ENCODE measurements at regions not wholly inside any gene's neighbourhood (a gene's known extent, or its start where the extent isn't known, plus 50 kb on each side); places are given as distances from the start of the nearest gene placed in this dataset.

DNA sequence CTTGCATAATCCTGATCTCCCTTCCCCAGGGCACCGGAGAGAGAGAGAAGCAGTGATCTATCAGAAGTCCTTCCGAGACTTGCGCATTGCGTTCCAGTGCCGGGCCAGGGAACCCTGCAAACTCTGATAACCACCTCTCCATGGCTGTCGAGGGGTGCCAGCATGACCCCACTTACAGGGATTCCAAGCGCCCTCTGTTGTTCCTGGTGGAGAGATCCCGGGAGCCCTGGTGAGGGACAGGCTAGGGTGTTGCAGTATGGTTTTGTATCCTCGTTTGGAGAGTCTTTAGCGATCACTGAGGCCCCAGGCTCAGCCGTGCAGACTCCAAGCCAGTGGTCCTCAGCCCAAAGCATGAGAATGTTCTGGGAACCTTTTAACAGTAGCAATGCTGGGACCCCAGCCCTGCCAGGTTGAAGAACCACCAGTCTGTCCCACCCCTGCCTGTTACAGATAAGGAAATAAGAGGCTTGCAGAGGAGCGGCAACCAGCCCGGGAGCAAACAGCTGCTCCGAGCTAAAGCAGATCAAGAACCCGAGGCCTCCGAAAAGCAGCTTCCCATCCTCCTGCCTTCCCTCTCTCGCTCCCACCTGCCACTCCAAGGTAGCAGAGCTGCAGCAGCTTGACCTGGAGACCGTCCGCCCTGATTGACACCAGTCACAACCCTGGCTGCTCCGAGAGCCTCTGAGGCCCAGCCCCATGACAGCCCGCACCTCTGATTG, 150.3 kb upstream of the RPL38 start:
- no peak for DNase-seq (ENCODE audit: low read depth)

DNA sequence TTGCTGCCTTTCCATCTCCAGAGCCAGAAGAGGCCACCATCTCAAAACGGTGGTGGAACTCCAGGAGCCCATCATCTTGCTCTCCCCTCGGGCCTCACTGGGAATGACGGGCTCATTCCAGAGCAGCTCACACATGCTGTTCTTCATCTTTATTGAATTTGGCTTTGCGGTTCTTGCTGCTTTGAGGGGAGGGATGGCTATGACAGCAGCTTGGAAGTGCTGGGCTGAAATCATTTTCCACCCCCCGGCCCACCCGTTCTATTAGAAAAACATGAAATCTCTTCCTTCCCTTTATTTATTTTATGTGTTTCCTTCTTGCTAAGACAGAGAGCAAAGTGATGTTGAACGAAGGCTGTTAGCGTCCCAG, 149.8 kb upstream of the RPL38 start:
- DNase-seq (ENCODE audit: low read depth) = no peak

DNA sequence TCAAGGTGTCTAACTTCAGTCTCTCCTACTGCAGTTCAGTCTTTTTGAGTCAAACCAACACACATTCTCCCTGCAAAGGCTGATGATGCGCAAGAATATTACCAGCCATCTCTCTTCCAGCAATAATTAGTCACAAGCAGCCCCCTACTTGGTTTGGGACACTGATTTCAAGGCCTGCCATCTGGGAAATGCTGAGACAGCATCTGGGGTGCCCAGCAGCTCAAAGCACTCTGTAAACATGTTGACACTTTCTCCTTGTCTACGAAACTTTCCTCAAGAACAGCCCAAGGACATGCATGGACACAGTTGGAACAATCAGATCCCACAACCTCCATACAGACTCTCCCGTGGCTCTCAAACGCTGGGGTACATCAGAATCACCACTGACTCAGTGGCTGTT, 149.2 kb upstream of the RPL38 start:
- DNase-seq (ENCODE audit: low read depth) = no peak

DNA sequence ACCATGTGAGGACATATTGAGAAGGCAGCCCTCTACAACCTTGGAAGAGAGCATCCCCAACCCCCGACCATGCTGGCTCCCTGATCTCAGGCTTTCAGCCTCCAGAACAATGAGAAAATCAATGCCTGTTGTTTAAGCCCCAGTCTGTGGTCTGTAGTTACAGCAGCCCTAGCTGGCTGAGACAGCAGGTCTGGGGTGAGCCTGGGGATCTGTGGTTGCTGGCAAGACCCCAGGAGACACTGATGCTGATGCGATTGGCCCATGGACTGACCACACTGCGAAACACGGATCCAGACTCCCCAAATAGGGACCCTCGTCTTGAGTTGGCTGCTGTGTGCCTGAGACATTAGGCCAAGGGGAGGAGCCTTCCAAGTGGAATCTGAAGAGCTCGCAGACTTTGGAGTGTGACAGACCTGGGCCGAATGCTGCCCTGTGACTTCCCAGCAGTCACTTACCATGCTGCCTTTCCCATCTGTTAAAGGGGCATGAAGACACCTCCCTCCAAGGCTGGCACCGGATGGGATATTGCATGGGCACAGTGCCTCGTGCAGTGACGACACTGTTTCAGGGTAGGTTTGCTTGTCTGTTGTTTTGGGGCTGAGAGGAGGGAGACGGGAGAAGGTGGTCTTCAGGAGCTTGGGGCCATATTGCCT, 147.8 kb upstream of the RPL38 start:
- DNase-seq (ENCODE audit: low read depth) = no peak

DNA sequence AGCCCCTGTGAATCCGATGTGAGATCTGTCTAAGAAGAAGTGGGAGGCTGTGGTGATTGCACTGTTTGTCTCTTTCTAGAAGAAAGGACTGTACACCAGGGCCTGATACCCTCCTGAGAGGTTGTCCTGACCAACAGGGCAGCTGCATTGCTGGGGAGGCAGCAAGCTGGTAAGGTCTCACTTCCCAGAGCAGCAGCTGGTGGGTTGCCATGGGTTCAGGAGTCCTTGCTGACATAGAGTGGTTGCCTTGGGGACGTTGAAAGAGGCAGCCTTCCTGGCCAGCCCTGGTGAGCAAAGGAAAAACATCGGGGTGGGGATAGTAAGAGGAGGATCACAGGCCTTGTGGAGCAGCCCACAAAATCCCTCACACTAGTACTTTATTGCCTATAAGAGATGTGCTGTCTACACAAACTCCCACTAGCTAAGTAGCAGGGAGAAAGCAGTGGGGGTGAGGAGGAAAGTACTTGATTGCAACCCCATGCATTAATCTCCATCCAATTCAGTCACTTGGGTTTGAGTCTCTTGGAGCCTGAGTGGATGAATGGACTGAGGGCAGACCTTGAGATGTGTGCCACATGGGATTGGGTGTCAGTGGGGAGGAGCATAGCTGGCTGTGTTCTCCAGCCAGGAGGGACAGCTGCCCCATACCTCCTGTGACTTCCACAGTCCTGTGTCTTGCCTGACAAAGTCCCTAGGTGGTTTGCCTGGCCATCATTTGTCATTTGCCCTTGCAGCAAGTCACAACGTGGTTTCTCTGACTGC, 143.8 kb upstream of the RPL38 start:
- no peak for DNase-seq (ENCODE audit: low read depth)

DNA sequence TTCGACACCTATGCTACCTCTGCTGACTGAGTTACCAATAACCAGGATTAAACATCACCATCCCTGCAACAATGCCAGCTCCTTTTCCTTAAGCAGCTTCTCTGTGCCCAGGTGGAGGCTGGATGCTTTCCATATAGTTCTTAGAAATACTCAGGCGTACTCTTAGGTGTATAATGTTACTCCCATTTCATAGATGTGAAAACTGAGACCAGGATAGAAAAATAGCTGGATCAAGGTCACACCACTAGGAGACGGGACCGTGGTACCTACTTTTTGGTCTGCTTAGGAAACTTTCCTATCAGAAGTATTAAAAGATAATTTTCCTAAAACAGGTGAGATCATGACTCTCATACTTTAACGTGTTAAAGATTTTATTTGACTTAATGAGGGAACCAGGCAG, 141.7 kb upstream of the RPL38 start:
- no peak for DNase-seq (ENCODE audit: low read depth)

DNA sequence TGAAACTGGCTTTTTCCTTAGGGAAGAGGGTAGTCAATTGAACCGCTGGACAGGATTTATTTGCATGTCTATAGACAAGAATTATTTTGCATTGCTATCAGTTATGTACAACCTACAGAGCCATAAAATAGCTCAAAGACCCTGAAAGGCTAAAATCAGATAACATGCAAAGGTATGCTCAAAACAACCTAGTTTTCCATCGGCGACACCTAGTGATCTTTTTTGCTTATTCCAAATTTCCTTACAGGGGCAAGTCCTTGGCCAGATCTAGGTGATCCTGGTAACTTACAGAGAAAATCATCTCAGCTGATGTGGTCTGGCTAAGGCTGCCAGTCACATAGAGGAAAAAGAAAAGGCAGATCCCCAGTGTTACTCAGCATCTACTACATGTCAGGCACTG, 141.2 kb upstream of the RPL38 start:
- DNase-seq (ENCODE audit: low read depth) = no peak

DNA sequence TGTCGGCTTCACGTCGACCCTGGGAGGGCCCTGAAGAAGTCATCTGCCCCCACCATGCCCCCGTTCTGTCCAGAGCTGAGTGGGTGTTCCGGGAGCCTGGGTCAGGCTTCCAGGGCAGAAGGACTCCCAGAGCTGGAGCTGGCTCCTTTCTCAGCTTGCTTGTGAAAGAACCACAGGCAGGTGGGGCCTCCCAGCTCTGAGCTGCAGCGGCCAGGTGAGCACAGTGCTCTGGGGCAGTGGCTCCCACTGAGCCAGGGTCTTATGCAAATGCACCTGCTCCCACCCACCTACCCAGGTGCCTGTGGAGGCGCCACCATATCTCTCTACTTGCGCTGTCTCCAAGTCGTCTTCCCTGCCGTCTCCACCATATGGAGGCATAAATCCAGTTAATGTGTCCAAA, 140.0 kb upstream of the RPL38 start:
- DNase-seq (ENCODE audit: low read depth) = no peak

DNA sequence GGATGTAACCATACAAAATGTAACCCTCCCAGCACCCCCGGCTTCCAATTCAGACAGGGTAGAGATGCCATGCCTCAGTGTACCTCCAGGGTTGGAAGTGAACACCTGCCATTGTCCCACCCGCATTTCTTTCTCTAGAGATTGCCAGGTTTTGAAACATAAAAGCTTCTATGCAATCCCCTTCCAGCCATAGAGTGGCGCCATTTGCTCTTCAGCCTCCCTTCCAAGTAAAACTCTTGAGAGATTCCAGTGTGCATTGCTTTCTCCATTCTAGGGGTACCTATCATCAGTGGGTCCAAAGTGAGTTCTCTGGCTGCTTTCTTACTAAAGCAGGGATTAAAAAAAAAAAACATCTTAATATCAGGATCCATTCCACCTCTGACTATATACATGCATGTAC, 133.1 kb upstream of the RPL38 start:
- DNase-seq (ENCODE audit: low read depth) = no peak

DNA sequence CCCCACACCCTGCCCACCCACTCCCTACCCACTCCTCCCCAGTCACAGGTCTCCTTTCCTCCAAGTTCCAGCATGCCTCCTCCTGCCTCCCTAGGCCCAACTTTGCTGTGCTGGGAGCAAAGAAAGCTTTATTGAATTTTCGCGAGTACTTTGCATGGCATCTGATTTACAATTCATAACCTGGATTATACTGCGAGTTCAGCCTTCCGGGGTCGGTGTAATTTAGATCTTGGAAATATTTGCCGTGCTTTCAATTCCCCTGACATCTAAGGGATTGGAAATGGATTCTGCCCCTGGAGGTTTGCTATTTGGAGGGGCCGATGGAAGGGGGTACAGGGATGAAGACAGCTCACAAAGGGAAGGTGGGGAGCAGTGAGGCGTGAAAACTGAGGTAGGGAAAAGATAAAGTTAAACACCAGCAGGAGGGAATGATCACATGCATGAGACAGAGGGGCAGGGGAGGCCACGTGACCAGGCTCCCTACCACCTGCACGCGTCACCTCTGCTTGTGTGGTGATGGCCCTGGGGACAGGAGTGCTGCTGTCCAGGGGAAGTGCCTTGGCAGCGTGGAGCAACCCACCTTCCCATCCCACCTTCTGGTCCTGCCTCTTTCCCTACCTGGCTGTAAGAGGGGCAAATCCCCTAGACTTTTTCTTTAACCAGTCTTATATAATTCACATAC, 132.3 kb upstream of the RPL38 start:
- no peak for DNase-seq (ENCODE audit: low read depth)

DNA sequence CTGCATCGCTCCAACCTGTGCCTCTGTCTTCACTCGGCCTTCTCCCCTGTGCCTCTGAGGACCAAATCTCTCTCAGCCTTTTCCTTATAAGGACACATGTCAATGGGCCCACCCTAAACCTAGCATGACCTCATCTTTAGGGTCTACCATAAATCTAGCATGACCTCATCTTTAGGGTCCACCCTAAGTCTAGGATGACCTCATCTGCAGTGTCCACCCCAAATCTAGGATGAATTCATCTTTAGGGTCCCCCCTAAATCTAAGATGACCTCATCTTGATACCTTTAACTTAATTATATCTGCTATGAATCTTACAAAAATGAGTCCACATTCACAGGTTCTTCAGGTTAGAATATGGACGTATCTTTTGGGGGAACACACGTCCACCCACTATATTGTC, 131.1 kb upstream of the RPL38 start:
- DNase-seq (ENCODE audit: low read depth) = no peak

DNA sequence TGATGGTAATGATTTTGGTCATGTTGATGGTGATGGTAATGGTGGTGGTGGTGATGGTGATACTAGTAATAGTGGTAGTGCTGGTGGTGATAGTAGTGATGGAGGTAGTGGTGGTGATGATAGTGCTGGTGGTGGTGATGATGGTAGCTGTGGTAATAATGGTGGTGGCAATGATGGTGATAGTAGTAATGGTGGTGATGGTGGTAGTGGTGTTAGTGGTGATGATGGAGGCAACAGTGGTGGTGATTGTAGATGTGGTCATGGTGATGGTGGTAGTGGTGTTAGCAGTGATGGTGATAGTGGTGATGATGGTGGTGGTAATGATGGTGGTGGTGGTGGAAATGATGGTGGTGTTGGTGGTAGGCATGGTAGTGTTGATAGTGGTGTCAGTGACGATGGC, 127.0 kb upstream of the RPL38 start:
- no peak for DNase-seq (ENCODE audit: low read depth)

DNA sequence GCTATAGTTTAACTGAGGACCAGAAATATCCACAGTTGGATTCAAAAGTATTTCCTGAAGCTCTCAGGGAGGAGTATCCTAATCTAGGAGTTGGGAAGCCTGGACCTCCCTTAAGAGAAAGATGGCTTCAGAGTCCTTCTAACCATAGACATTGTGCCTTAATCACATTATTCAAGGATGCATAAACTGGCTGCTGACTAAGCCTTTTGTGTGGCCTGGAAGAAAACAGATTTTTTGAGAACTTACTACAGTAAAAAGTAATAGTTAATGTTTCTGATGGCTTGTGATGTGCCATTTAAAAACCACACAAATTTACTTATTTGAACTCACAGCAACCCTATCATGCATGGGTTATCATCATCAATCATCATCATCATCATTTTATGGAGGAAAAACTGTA, 126.2 kb upstream of the RPL38 start:
- DNase-seq (ENCODE audit: low read depth) = no peak

DNA sequence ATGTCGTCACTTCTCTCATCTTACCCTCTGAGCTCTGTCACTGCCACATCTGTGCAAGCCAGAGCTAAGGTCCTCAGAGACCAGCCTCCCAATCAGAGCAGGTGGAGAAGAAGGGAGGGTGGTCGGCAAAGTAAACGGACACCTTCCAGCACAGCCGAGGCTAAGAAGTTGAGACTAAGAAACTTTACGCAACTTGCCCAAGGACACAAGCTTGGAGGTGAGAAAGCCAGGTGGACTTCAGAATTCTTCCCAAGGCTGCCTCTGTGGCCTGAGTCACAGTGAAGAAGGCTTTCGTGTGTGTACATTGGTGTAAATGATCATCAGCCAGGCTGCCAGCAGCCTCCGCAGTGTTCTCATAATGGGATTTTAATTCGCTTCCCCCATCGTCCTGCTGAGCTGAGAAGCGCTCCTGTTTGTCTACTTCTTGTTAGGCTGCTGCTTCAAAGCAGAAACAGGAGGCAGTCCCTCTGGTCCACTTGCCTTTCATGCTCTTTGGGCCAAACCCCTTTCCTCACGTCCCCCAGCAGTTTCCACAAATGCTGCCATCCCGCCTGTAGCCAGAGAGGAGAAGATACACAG, 125.0 kb upstream of the RPL38 start:
- DNase-seq (ENCODE audit: low read depth) = no peak

DNA sequence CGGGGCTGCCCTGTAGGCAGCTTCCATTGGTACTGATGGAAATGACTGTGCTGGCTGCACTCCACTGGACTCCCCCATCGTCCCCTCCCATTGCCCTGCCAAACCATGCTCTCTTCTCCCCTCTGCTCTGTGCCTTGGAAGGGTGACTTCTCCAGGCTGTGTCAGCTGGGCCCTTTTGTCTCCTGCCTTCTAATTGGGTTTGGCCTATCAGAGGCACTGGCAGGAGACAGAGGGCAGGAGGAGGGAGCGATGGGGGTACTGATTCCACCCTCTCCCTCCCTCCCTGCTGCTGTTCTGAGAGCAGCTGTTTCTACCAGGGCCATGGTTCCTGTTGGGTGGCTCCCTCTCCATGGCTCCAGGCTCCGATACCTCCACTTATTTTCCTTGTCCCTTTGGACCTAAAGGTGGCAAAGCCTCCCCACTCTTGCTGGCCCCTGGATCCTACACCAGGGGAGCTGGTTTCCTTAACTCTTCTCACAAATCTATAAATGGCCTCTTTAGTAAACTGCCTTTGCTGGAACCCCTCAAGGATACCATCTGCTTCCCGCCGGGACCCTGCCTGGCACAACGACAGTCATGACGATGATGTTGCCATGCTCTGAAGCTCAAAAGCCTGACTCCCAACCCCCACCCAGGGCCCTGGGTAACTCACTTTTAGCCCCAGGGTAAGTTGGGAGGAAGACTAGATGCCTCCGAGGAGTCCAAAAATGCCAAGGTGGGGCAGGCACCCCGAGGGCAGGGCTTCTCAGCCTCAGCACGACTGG, 123.8 kb upstream of the RPL38 start:
- no peak for DNase-seq (ENCODE audit: low read depth)

DNA sequence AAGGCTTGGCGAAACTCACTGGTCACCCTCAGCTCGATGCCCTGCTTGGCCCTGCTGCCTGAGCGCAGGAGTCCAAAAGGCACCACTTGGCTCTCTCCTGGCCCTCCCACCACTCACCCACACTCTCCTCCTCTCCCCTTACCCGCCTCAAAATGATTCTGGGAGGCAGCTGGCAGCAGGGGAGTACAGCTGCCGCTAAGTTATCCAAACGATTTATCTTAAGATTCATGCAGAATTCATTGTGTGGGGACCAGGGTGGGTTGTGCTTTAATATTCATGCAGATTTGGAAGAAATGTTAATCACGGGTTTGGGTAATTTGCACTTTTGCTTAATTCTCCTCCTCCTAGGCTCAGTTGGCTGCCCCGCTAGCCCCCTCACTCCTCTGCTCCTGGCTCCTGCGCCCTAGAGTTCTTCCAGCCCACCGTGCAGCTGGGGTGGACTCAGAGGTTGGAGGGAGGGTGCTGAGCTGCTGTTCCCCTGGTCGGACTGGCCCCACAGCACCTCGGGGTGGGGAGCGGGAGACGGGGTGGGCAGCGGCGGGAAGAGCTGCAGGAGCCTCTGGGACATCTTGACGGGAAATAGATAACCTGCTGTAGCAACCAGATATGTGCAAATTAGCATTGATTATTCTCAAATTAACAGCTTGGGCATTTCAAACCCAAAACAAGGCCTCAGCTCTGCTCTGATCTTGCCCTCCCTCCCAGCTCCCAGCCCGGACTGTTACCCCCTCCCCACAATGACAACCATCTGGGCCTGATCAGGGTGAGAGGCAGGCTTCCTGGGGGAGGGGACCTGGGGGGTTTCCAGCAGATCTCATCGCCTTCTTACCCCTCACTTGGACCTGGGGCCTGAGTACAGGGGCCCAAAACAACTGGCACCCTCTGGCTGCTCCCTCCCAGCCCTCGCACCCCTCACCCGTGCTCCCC, 122.6 kb upstream of the RPL38 start:
- DNase-seq (ENCODE audit: low read depth) = no peak

DNA sequence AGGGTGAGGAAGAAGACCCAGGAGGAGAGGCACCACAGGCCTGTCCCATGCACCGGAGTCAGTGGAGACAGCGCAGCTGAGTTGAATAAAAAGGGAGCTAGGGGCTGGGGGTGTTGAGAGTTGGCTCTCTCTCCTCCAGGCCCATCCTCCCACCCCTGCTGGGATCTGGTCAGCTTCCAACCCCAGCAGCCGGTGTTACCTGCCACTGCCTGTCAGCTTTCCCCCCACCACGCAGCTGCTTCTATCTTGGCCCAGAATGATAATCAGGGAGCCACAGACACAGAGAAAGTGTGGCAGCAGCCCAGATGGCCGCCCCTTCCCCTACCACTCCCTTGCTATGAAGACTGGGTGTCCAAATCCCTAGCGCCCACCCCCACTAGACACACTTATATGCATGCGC, 120.6 kb upstream of the RPL38 start:
- no peak for DNase-seq (ENCODE audit: low read depth)

DNA sequence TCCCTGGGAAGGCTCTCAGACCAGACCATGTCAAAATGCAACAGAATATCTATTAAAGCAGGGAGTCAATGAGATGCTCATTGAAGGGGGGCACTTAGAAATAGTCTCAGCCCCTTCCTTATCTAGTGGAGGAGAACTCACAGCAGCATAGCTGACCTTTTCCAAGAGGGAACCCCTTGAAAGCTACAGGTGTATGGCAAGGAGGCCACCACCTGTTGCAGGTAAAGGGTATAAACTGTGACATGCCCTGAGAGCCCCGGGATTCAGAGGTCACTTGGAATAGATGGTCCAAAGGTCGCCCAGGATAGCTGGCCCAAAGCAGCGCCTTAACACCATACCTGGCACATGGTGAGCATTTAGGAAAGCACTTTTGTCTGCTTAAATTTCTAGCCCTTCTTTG, 120.2 kb upstream of the RPL38 start:
- no peak for DNase-seq (ENCODE audit: low read depth)

DNA sequence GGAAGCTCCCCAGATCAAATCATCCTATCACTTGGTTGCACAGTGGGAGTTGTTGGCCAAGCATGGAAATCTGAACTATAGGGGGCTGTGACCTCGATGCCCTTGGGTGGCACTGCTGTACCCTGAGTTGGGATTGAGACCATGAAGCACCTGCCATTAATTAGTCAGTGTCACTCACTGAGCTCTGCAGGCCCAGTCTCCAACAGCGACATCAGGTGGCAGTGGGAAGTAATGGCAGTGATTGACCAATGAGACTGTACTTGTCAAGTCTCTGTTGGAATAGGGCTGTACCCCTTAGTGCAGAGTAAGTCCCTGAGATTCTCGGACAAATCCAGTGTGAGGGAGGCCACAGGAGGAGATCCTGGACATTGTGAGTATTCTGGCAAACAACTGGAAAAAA, 118.0 kb upstream of the RPL38 start:
- no peak for DNase-seq (ENCODE audit: low read depth)

DNA sequence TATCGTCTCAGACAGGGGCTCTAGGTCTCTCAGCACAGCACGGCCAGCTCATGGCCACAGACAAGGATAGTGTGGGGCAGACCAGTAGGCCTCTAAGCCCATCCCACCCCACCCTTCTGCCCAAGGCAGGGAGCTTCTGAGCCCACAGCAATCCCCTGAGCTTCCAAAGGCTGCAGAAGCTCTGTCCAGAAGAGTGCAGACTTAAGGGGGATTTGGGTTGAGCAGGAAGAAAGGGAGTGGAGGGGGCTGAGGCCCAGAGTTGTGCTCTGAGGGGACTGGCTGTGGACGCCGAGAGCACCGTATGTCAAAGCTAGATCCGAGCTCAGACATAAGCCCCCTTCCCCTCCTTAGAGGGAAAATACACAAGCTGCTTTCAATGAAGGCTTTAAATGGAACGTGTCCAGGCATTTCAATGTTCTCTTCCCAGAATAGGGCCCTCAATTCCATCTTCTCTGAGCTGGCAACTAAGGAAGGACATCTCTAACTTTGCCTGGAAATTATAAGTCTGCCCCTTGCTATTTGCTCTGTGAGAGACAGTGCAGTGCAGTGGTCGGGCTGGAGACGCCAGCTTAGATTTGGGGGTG, 116.4 kb upstream of the RPL38 start:
- DNase-seq (ENCODE audit: low read depth) = no peak
